GM23248 (cell line): ENCODE measurements at regions not wholly inside any gene's neighbourhood (a gene's known extent, or its start where the extent isn't known, plus 50 kb on each side); places are given as distances from the start of the nearest gene placed in this dataset.

Experiments used
- DNase-seq: peaks from one replicate; pipeline ENCODE4 v3.0.0-alpha.2; 2015
- H2AFZ ChIP-seq: fragments of 200-600 bp; sonication (generic); 2 replicates; pipeline ENCODE4 v1.6.1; 2016; ENCODE audit warnings: antibody characterized with exemption
- H3F3A ChIP-seq: fragments of 200-600 bp; sonication (generic); 2 replicates; pipeline ENCODE4 v1.6.1; 2016; ENCODE audit warnings: mild to moderate bottlenecking, antibody characterized with exemption, mixed run types; ENCODE audit not compliant: insufficient read depth
- H3K27ac ChIP-seq: fragments of 200-600 bp; sonication (generic); 2 replicates; pipeline ENCODE4 v1.5.1; 2016; ENCODE audit warnings: mild to moderate bottlenecking
- H3K27me3 ChIP-seq: fragments of 200-600 bp; sonication (generic); replicated peaks from 2 replicates; pipeline ENCODE4 v1.6.1; 2016; ENCODE audit warnings: mild to moderate bottlenecking; ENCODE audit not compliant: insufficient read depth
- H3K36me3 ChIP-seq: fragments of 200-600 bp; sonication (generic); 2 replicates; pipeline ENCODE4 v1.6.1; 2016; ENCODE audit warnings: low read depth, mild to moderate bottlenecking
- H3K4me1 ChIP-seq: fragments of 200-600 bp; sonication (generic); 2 replicates; pipeline ENCODE4 v1.6.1; 2016; ENCODE audit warnings: mild to moderate bottlenecking; ENCODE audit not compliant: insufficient read depth
- H3K4me2 ChIP-seq: fragments of 200-600 bp; sonication (generic); one replicate; pipeline ENCODE4 v1.6.1; 2016; ENCODE audit warnings: mild to moderate bottlenecking; ENCODE audit not compliant: unreplicated experiment
- H3K4me3 ChIP-seq: fragments of 200-600 bp; sonication (generic); 2 replicates; pipeline ENCODE4 v1.5.1; 2016; ENCODE audit warnings: mild to moderate bottlenecking
- H3K79me2 ChIP-seq: fragments of 200-600 bp; sonication (generic); 2 replicates; pipeline ENCODE4 v1.6.1; 2016; ENCODE audit warnings: mild to moderate bottlenecking; ENCODE audit not compliant: insufficient read depth
- H3K9ac ChIP-seq: fragments of 200-600 bp; sonication (generic); 2 replicates; pipeline ENCODE4 v1.6.1; 2016; ENCODE audit warnings: mild to moderate bottlenecking
- H3K9me2 ChIP-seq: fragments of 200-600 bp; sonication (generic); 2 replicates; pipeline ENCODE4 v1.6.1; 2016; ENCODE audit warnings: mixed run types, mild to moderate bottlenecking, moderate library complexity; ENCODE audit not compliant: insufficient read depth
- H3K9me3 ChIP-seq: fragments of 200-600 bp; sonication (generic); one replicate; pipeline ENCODE4 v1.6.1; 2017; ENCODE audit warnings: low read depth
- H4K20me1 ChIP-seq: fragments of 200-600 bp; sonication (generic); 2 replicates; pipeline ENCODE4 v1.6.0; 2016; ENCODE audit not compliant: insufficient read depth
- EZH2 ChIP-seq: fragments of 200-600 bp; sonication (generic); IDR thresholded peaks from 2 replicates; pipeline ENCODE4 v1.6.1; 2018; ENCODE audit warnings: antibody characterized with exemption, mild to moderate bottlenecking; ENCODE audit not compliant: insufficient read depth, poor library complexity, severe bottlenecking
- EZH2phosphoT487 ChIP-seq: fragments of 200-600 bp; sonication (generic); IDR thresholded peaks from 2 replicates; pipeline ENCODE4 v1.6.1; 2018; ENCODE audit warnings: antibody characterized with exemption, moderate library complexity, mild to moderate bottlenecking, low read depth; ENCODE audit not compliant: insufficient read depth
- WGBS, 2 experiments: methylation state at CpG; one replicate each; pipeline ENCODE4 v1.1.6; 2015 to 2017; ENCODE audit warnings: low lambda C conversion rate in 2 of 2, low coverage in 1 of 2; ENCODE audit errors: missing lambda C conversion rate in 2 of 2; 5-methylcytosine and 5-hydroxymethylcytosine counted together
- in situ Hi-C: fragments of 300-500 bp; cut with MboI; formaldehyde crosslinking; loops from 2 replicates; pipeline ENCODE4 v1.15.0; 2020

DNA sequence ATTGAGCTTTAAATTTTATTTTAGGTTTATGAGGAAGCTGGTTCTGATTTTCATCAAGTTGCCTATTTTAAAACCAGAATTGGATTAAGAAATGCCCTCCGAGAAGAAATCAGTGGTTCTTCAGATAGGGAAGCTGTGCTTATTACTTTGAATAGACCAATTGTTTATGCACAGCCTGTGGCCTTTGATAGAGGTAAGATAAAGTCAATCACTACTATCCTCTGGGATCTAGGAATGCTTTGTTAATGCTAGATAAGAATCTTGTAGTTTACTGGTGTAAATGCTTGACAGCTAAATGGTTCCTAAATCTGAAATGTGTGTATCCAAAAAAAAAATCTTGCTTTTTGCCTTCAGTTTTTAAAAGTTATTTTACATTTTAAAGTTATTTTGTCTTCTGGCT is 73.0 kb upstream of the ADAD1 start:
- TF ChIP-seq EZH2 = no peak
- TF ChIP-seq EZH2phosphoT487 = no peak
- Histone ChIP-seq H2AFZ (no peak overlapping the region), H3K79me2 (no peaks in the 10 kb centered on the region), H4K20me1 (no peaks in the 10 kb centered on the region), H3K4me1 (0 out of 2 replicates have a peak, but pooled peaks cover 4% of the 10 kb centered on the region), H3K4me2 (no peak overlapping the region), H3K9me3 (no peaks in the 10 kb centered on the region), H3K9ac (no peak overlapping the region), H3K36me3 (peaks cover 22% of the 10 kb centered on the region), H3K27ac (no peak overlapping the region), H3K9me2 (no peaks in the 10 kb centered on the region), H3K4me3 (no peak overlapping the region), H3K27me3 (no peaks in the 10 kb centered on the region), H3F3A (no peaks in the 10 kb centered on the region)
- no peak for DNase-seq
- 91 to 93% methylated on average over 1 of the region's 1 CpG for WGBS, 2 experiments
- in situ Hi-C loops = loop anchor here (25.0 kb wide), 1 partner anchor 631 kb away; no protein-coding TSS in a partner anchor

DNA sequence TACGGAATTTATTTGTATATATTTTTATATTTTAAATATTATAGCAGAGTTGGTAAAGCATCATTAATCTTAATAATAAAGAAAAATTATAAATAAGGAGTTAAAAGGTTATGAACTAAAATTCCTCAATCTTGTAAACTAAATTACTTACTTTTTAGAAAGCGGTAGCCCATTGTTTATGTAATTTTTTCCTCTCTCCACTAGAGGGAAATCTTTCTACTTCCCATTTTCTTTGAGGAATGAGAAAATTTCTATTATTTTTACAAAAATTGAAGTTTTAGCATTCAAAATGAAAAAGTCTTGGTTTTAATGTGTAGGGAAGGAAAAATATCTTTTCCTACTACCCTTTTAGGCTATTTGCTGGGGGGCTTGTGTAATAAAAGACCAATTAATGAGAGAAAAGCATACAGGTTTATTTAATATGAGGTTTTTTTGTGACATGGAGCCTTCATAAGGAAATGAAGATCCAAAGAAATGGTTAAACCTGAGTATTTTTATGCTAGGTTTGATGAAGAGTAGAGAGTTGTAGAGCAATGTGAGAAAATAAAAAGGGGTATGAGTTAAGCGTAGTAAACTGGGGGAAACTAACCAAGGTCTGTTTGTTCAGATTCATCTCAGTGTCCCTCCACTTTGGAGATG is 68.7 kb upstream of the ADAD1 start:
- Histone ChIP-seq H2AFZ (no peak overlapping the region), H3K27ac (no peak overlapping the region), H3K79me2 (no peaks in the 10 kb centered on the region), H3K36me3 (peaks cover 16% of the 10 kb centered on the region), H3K27me3 (no peaks in the 10 kb centered on the region), H3K4me3 (no peak overlapping the region), H4K20me1 (no peaks in the 10 kb centered on the region), H3K4me2 (no peak overlapping the region), H3K9ac (no peak overlapping the region), H3K4me1 (0 out of 2 replicates have a peak, but pooled peaks cover 4% of the 10 kb centered on the region), H3F3A (no peaks in the 10 kb centered on the region), H3K9me3 (no peaks in the 10 kb centered on the region), H3K9me2 (no peaks in the 10 kb centered on the region)
- TF ChIP-seq EZH2phosphoT487 = no peak
- TF ChIP-seq EZH2 = no peak
- WGBS, 2 experiments = 64 to 65% methylated on average over 3 of the region's 3 CpGs
- peak; percentile 46 for DNase-seq
- in situ Hi-C loops = loop anchor here (25.0 kb wide), 1 partner anchor 627 kb away; no protein-coding TSS in a partner anchor

DNA sequence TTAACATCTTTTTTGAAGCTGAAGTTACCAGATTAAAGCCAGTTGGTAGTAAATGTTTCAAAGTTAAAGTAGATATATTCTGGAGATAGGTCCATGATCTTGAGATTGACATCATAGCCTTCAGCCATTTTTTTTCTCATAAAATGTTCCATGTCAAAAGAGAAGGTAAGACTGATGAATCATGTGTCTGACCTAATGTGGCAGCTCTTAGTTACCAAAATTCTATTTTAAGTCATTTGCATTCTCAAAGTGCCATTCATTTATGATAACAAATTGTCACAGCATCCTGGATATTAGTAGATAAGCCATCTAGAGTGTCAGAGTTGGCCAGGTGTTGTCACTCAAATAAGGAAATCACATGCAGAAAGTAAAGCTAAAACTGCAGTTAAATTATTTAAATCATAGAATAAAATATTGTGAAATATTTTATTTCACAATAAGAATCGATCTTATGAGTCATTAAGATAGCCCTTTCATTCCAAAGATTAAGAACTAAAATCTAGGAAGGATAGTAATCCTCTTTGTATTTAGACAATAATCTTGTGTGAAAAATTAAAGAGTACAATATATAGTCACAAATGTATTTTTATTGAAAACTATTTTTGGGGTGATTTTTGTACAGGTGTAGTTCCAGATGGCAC is 65.7 kb upstream of the ADAD1 start:
- in situ Hi-C loops = loop anchor here (25.0 kb wide), 1 partner anchor 624 kb away; no protein-coding TSS in a partner anchor
- no peak overlapping the region for H2AFZ ChIP-seq
- no peak overlapping the region for H3K4me2 ChIP-seq
- no peaks in the 10 kb centered on the region for H3K79me2 ChIP-seq
- no peaks in the 10 kb centered on the region for H3K9me3 ChIP-seq
- H3F3A ChIP-seq = no peaks in the 10 kb centered on the region
- no peak for TF ChIP-seq EZH2
- TF ChIP-seq EZH2phosphoT487 = no peak
- 83 to 89% methylated on average over 1 of the region's 1 CpG for WGBS, 2 experiments
- H3K4me1 ChIP-seq = 0 out of 2 replicates have a peak, but pooled peaks cover 2% of the 10 kb centered on the region
- DNase-seq = peak; percentile 15
- no peaks in the 10 kb centered on the region for H3K9me2 ChIP-seq
- no peak overlapping the region for H3K9ac ChIP-seq
- H3K36me3 ChIP-seq = peaks cover 22% of the 10 kb centered on the region; the same call in 1 of the 2 replicates
- no peaks in the 10 kb centered on the region for H4K20me1 ChIP-seq
- no peaks in the 10 kb centered on the region for H3K27me3 ChIP-seq
- H3K4me3 ChIP-seq = no peak overlapping the region
- no peak overlapping the region for H3K27ac ChIP-seq

DNA sequence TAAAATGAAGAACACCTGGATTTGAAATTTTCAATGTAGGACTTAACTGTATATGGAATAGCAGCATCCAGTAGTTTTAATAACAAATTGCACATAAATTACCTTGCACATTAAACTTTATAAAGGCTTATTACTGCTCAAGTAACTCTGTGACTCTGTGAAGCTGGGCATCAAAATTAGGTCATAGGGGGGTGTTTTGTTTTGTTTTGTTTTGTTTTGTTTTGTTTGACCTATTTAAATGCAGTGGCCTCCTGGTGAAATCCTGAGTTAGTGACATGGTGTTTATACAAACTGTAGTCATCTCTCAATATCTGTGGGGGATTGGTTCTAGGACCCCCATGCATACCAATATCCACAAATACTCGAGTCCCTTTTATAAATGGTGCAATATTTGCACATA is 51.9 kb upstream of the ADAD1 start:
- Histone ChIP-seq H3K27ac (no peak overlapping the region), H4K20me1 (no peaks in the 10 kb centered on the region), H3K4me2 (no peak overlapping the region), H3K4me1 (peaks cover 12% of the 10 kb centered on the region), H3K79me2 (no peaks in the 10 kb centered on the region), H3K9me3 (no peaks in the 10 kb centered on the region), H3K9ac (no peak overlapping the region), H3K9me2 (no peaks in the 10 kb centered on the region), H3K4me3 (no peak overlapping the region), H3K36me3 (peaks cover 37% of the 10 kb centered on the region), H3F3A (peaks cover 11% of the 10 kb centered on the region), H2AFZ (no peak overlapping the region), H3K27me3 (no peaks in the 10 kb centered on the region)
- WGBS, 2 experiments = 100% methylated on average over 1 of the region's 1 CpG
- TF ChIP-seq EZH2phosphoT487 (no peak), EZH2 (no peak)
- in situ Hi-C loops = loop anchor here (10.0 kb wide), 1 partner anchor 248 kb away; no protein-coding TSS in a partner anchor
- no peak for DNase-seq
